Hepatocyte (in vitro differentiated cells): ENCODE measurements at regions not wholly inside any gene's neighbourhood (a gene's known extent, or its start where the extent isn't known, plus 50 kb on each side); places are given as distances from the start of the nearest gene placed in this dataset.
"Not testable (repeated sequence)": the region's sequence is repeated elsewhere in the genome, so short reads cannot be mapped to it uniquely, and the experiment has no call there.

Experiments used
- CTCF ChIP-seq: fragments of 200-600 bp; sonication (generic); IDR thresholded peaks from 2 replicates; pipeline ENCODE4 v1.5.1; 2016; ENCODE audit warnings: antibody characterized with exemption, mild to moderate bottlenecking; ENCODE audit not compliant: poor library complexity
- EZH2 ChIP-seq: fragments of 200-600 bp; sonication (generic); IDR thresholded peaks from 2 replicates; pipeline ENCODE4 v1.6.1; 2016; ENCODE audit warnings: antibody characterized with exemption, mild to moderate bottlenecking, borderline replicate concordance
- EZH2phosphoT487 ChIP-seq: fragments of 200-600 bp; sonication (generic); IDR thresholded peaks from one replicate; pipeline ENCODE4 v1.6.1; 2018; ENCODE audit warnings: antibody characterized with exemption, mild to moderate bottlenecking, low read depth, moderate library complexity; ENCODE audit not compliant: unreplicated experiment, severe bottlenecking

DNA sequence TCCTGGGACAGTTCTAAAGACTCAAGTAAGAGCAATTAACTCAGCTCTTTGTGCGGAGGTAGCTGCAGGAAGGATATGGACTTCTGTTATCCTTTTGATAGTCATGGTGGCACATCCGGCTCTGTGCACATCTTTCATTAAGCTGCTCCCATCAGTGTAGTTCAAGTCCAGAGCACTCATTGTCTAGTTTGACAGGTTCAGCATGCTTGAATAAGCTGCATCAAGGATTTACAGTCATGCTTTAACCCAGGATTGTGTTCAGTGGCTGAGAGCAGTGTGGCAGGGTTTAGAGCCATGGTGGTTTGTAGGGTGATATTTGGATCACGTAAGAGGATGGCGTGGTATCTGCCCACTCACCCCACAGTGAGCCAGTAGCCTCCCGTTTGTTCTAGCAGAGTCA lies 435.0 kb upstream of the NPAP1 start:
- TF ChIP-seq EZH2phosphoT487, EZH2, CTCF: not testable (repeated sequence)
